ENCODE measurements at regions not wholly inside any gene's neighbourhood (a gene's known extent, or its start where the extent isn't known, plus 50 kb on each side); places are given as distances from the start of the nearest gene placed in this dataset.

DNA sequence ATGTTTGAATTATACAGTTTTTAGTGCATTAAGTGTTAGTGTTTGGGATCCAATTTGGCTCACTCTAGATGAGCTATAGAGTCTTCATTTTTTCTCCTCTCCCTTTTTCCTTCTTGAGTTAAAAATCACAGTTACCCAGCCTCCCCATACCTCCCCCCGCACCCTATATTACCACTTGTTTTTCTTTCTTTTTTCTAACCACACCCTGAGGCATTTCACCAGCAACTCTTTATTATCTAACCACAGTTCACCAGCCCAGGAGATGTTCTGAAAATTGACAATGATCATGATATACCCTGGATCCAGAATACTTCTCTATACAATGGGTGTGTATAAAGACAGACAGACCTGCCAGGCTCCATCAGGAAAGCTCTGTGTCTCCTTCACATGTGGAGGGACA, 86.5 kb upstream of the UBL3 start (continued):
- TF ChIP-seq, protein P1, sequence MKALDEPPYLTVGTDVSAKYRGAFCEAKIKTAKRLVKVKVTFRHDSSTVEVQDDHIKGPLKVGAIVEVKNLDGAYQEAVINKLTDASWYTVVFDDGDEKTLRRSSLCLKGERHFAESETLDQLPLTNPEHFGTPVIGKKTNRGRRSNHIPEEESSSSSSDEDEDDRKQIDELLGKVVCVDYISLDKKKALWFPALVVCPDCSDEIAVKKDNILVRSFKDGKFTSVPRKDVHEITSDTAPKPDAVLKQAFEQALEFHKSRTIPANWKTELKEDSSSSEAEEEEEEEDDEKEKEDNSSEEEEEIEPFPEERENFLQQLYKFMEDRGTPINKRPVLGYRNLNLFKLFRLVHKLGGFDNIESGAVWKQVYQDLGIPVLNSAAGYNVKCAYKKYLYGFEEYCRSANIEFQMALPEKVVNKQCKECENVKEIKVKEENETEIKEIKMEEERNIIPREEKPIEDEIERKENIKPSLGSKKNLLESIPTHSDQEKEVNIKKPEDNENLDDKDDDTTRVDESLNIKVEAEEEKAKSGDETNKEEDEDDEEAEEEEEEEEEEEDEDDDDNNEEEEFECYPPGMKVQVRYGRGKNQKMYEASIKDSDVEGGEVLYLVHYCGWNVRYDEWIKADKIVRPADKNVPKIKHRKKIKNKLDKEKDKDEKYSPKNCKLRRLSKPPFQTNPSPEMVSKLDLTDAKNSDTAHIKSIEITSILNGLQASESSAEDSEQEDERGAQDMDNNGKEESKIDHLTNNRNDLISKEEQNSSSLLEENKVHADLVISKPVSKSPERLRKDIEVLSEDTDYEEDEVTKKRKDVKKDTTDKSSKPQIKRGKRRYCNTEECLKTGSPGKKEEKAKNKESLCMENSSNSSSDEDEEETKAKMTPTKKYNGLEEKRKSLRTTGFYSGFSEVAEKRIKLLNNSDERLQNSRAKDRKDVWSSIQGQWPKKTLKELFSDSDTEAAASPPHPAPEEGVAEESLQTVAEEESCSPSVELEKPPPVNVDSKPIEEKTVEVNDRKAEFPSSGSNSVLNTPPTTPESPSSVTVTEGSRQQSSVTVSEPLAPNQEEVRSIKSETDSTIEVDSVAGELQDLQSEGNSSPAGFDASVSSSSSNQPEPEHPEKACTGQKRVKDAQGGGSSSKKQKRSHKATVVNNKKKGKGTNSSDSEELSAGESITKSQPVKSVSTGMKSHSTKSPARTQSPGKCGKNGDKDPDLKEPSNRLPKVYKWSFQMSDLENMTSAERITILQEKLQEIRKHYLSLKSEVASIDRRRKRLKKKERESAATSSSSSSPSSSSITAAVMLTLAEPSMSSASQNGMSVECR (CRISPR knock-in tag; IDR thresholded peaks at IDR 0.05; ENCODE audit: borderline replicate concordance), result no peak
- TF ChIP-seq, protein P2, sequence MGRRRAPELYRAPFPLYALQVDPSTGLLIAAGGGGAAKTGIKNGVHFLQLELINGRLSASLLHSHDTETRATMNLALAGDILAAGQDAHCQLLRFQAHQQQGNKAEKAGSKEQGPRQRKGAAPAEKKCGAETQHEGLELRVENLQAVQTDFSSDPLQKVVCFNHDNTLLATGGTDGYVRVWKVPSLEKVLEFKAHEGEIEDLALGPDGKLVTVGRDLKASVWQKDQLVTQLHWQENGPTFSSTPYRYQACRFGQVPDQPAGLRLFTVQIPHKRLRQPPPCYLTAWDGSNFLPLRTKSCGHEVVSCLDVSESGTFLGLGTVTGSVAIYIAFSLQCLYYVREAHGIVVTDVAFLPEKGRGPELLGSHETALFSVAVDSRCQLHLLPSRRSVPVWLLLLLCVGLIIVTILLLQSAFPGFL (CRISPR knock-in tag; IDR thresholded peaks at IDR 0.05; ENCODE audit: borderline replicate concordance), result no peak
- TF ChIP-seq, protein P3, sequence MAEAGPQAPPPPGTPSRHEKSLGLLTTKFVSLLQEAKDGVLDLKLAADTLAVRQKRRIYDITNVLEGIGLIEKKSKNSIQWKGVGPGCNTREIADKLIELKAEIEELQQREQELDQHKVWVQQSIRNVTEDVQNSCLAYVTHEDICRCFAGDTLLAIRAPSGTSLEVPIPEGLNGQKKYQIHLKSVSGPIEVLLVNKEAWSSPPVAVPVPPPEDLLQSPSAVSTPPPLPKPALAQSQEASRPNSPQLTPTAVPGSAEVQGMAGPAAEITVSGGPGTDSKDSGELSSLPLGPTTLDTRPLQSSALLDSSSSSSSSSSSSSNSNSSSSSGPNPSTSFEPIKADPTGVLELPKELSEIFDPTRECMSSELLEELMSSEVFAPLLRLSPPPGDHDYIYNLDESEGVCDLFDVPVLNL (CRISPR knock-in tag; IDR thresholded peaks at IDR 0.05; ENCODE audit: borderline replicate concordance, low read depth), result no peak
- TF ChIP-seq E2F5 (CRISPR knock-in tag; IDR thresholded peaks at IDR 0.05) (no peak), SMAD3 (CRISPR knock-in tag; IDR thresholded peaks at IDR 0.05; ENCODE audit: borderline replicate concordance) (no peak), STAT6 (CRISPR knock-in tag; conservative IDR thresholded peaks at IDR 0.05; ENCODE audit: low read depth) (no peak), MXD4 (CRISPR knock-in tag; IDR thresholded peaks at IDR 0.05; ENCODE audit: borderline replicate concordance) (no peak), MYBL2 (CRISPR knock-in tag; IDR thresholded peaks at IDR 0.05) (no peak)

- TF ChIP-seq ZNF138 (CRISPR knock-in tag; conservative IDR thresholded peaks at IDR 0.05), result no peak
- TF ChIP-seq ZNF281 (CRISPR knock-in tag; IDR thresholded peaks at IDR 0.05), result 0 out of 2 replicates have a peak, but pooled peaks have one; percentile 29
- TF ChIP-seq USF2 (CRISPR knock-in tag; IDR thresholded peaks at IDR 0.05), result no peak
- no peak overlapping the region for H3K4me3 Mint-ChIP-seq
- CTCF ChIA-PET, result interaction anchor here (0.6 to 2.1 kb wide), 9 partner anchors 12 to 316 kb away, joined by 3 to 24 read pairs (median 3); no protein-coding TSS in a partner anchor
- ATAC-seq (peak; percentile 50), DNase-seq (ENCODE audit: low spot score) (no peak)
- POLR2A ChIA-PET, result no interaction called here
- H3K36me3 Mint-ChIP-seq, result no peaks in the 10 kb centered on the region
- peaks cover 6% of the 10 kb centered on the region; the same call in 1 of the 2 replicates for H3K9me3 Mint-ChIP-seq
- H3K27ac Mint-ChIP-seq, result no peak overlapping the region
- H3K27me3 Mint-ChIP-seq (ENCODE audit: low read depth), result peaks cover 40% of the 10 kb centered on the region
- H3K4me1 Mint-ChIP-seq, result peaks cover 36% of the 10 kb centered on the region
Observed at GRCh38 chr13:29936051-29936813, 85.8 kb upstream of the UBL3 start.
